ENCODE measurements at regions not wholly inside any gene's neighbourhood (a gene's known extent, or its start where the extent isn't known, plus 50 kb on each side); places are given as distances from the start of the nearest gene placed in this dataset.

DNA sequence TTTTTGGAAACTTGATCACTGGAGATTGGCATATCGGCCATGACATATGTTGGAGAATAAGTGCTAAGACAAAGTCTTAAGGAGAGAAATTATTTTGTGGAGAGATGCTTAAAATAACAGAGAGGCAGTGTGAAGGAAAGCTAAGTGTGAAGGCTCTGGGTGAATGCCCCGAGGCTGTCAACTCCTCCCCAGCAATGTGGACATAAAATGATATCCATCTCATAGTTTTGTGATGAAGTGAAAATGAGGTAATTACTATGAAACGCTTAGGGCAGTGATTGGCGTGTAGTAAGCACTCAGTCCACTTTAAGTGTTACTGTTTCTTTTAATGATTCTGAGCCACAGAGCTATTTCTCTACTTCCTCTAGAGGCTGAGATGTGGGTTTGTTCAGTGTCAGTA is 195.8 kb upstream of the KLF12 start:
- no peak overlapping the region for H3K4me3 ChIP-seq (ENCODE audit: low read depth, low read length, poor library complexity, severe bottlenecking)
- H3K4me1 ChIP-seq (ENCODE audit: insufficient read depth, low read length, poor library complexity, severe bottlenecking) = no peaks in the 10 kb centered on the region
- no peaks in the 10 kb centered on the region for H3K9me3 ChIP-seq (ENCODE audit: low read depth, low read length, poor library complexity, severe bottlenecking)
- no peak overlapping the region for H3K27ac ChIP-seq (ENCODE audit: low read depth, low read length, poor library complexity, severe bottlenecking)
- no peaks in the 10 kb centered on the region for H3K27me3 ChIP-seq (replicated peaks; ENCODE audit: insufficient read depth, low read depth, low read length, poor library complexity)
- no peak for DNase-seq (ENCODE audit: low spot score)
- ChIA-PET CTCF (no interaction called here), POLR2A (ENCODE audit: low non-redundant PET) (no interaction called here)
- no TSS peak for BruUV-seq (replicated peaks)
- TF ChIP-seq EZH2 (IDR thresholded peaks at IDR 0.05; ENCODE audit: borderline replicate concordance, low read depth, low read length, poor library complexity, severe bottlenecking) = no peak
- TF ChIP-seq, protein P1, sequence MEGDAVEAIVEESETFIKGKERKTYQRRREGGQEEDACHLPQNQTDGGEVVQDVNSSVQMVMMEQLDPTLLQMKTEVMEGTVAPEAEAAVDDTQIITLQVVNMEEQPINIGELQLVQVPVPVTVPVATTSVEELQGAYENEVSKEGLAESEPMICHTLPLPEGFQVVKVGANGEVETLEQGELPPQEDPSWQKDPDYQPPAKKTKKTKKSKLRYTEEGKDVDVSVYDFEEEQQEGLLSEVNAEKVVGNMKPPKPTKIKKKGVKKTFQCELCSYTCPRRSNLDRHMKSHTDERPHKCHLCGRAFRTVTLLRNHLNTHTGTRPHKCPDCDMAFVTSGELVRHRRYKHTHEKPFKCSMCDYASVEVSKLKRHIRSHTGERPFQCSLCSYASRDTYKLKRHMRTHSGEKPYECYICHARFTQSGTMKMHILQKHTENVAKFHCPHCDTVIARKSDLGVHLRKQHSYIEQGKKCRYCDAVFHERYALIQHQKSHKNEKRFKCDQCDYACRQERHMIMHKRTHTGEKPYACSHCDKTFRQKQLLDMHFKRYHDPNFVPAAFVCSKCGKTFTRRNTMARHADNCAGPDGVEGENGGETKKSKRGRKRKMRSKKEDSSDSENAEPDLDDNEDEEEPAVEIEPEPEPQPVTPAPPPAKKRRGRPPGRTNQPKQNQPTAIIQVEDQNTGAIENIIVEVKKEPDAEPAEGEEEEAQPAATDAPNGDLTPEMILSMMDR (conservative IDR thresholded peaks at IDR 0.05; ENCODE audit: low read depth, low read length) = no peak
- no peaks in the 10 kb centered on the region for H3K36me3 ChIP-seq (ENCODE audit: insufficient read depth, low read length, poor library complexity, severe bottlenecking)
- intact Hi-C loops (cut with micrococcal nuclease; ENCODE audit: unreplicated experiment) = no loop called here

DNA sequence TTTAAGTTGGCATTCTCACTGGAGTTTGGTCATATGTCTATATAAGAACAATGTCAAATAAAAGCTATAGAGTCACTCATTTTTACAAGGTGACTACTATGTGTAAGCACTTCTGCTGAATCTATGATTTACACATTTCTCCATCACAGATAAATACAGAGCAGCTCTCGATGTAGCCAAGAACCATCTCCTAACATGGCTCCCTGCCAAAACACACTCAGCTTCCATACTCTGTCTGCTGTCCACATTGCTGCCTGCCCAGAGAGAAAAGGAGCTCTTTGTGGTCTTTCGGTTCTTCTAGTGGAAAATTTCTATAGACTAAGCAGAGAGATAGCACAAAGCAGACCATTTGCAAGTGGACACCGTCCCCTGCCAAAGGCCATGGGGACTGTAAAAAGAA is 190.9 kb upstream of the KLF12 start:
- ChIA-PET POLR2A (ENCODE audit: low non-redundant PET) (no interaction called here), CTCF (no interaction called here)
- TF ChIP-seq, protein P1 (conservative IDR thresholded peaks at IDR 0.05; ENCODE audit: low read depth, low read length) = no peak
- no peak for TF ChIP-seq EZH2 (IDR thresholded peaks at IDR 0.05; ENCODE audit: borderline replicate concordance, low read depth, low read length, poor library complexity, severe bottlenecking)
- intact Hi-C loops (cut with micrococcal nuclease; ENCODE audit: unreplicated experiment) = no loop called here
- no peaks in the 10 kb centered on the region for H3K27me3 ChIP-seq (replicated peaks; ENCODE audit: insufficient read depth, low read depth, low read length, poor library complexity)
- no peak overlapping the region for H3K27ac ChIP-seq (ENCODE audit: low read depth, low read length, poor library complexity, severe bottlenecking)
- no peaks in the 10 kb centered on the region for H3K9me3 ChIP-seq (ENCODE audit: low read depth, low read length, poor library complexity, severe bottlenecking)
- H3K4me3 ChIP-seq (ENCODE audit: low read depth, low read length, poor library complexity, severe bottlenecking) = no peak overlapping the region
- no peaks in the 10 kb centered on the region for H3K36me3 ChIP-seq (ENCODE audit: insufficient read depth, low read length, poor library complexity, severe bottlenecking)
- DNase-seq (ENCODE audit: low spot score) = peak; percentile 18
- no TSS peak for BruUV-seq (replicated peaks)
- no peaks in the 10 kb centered on the region for H3K4me1 ChIP-seq (ENCODE audit: insufficient read depth, low read length, poor library complexity, severe bottlenecking)

DNA sequence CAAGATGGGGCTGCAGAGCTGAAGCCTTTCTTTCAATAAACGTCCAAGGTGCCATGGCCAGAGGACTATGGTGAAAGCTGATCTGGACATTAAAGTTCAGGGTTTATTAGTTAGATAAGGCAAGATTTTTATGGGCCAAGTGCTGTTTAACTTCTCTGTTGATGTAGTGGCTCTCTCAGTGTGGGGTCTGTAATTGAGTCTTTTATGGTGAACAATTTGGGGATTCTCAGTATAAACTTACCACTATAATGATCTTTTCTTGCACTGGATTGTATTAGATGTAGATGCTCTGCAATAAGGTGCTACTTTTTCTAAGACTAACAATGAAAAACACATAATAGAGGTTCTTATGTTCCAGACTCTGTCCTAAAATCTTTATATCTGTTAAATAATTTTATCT is 190.1 kb upstream of the KLF12 start:
- Histone ChIP-seq H3K4me1 (ENCODE audit: insufficient read depth, low read length, poor library complexity, severe bottlenecking) (no peaks in the 10 kb centered on the region), H3K36me3 (ENCODE audit: insufficient read depth, low read length, poor library complexity, severe bottlenecking) (no peaks in the 10 kb centered on the region), H3K27me3 (replicated peaks; ENCODE audit: insufficient read depth, low read depth, low read length, poor library complexity) (no peaks in the 10 kb centered on the region), H3K27ac (ENCODE audit: low read depth, low read length, poor library complexity, severe bottlenecking) (no peak overlapping the region), H3K9me3 (ENCODE audit: low read depth, low read length, poor library complexity, severe bottlenecking) (no peaks in the 10 kb centered on the region), H3K4me3 (ENCODE audit: low read depth, low read length, poor library complexity, severe bottlenecking) (no peak overlapping the region)
- BruUV-seq (replicated peaks) = no TSS peak
- POLR2A ChIA-PET (ENCODE audit: low non-redundant PET) = no interaction called here
- TF ChIP-seq EZH2 (IDR thresholded peaks at IDR 0.05; ENCODE audit: borderline replicate concordance, low read depth, low read length, poor library complexity, severe bottlenecking) = no peak
- TF ChIP-seq, protein P1 (conservative IDR thresholded peaks at IDR 0.05; ENCODE audit: low read depth, low read length) = no peak
- no peak for DNase-seq (ENCODE audit: low spot score)
- CTCF ChIA-PET = no interaction called here
- intact Hi-C loops (cut with micrococcal nuclease; ENCODE audit: unreplicated experiment) = no loop called here
